Coronary artery (tissue), 2 donors: ENCODE measurements at regions not wholly inside any gene's neighbourhood (a gene's known extent, or its start where the extent isn't known, plus 50 kb on each side); places are given as distances from the start of the nearest gene placed in this dataset.

Source experiments
- DNase-seq: peaks from one replicate; pipeline ENCODE4 v3.0.0-alpha.2; 2017; ENCODE audit warnings: low spot score
- H3K27ac ChIP-seq, 2 donors: fragments of 200-600 bp; sonication (generic); one replicate each; pipeline ENCODE4 v1.5.1; 2016 to 2019
- H3K4me3 ChIP-seq: fragments of 200-600 bp; sonication (generic); 2 replicates; pipeline ENCODE4 v1.5.1; 2016; ENCODE audit warnings: mild to moderate bottlenecking, moderate library complexity
- CTCF ChIP-seq: fragments of 200-600 bp; sonication (generic); IDR thresholded peaks from one replicate; pipeline ENCODE4 v1.5.1; 2019; ENCODE audit warnings: antibody characterized with exemption

DNA sequence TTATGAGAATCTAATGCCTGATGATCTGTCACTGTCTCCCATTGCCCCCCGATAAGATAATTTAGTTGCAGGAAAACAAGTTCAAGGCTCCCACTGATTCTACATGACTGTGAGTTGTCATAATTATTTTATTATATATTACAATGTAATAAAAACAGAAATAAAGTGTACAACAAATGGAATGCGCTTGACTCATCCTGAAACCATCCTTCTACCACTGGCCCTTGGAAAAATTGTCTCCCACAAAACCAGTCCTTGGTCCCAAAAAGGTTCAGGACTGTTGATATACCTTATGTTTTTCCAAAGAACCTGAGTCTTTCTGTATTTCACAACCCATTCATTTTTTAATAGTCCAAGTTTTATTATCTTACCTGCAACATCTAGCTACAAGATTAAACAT, 403.5 kb downstream of the TAF11L14 start:
- no peak for TF ChIP-seq CTCF
- DNase-seq: no peak
- H3K4me3 ChIP-seq: no peak overlapping the region
- H3K27ac ChIP-seq: no peak overlapping the region

GRCh38 chr5:18043344-18043743, 409.1 kb downstream of the TAF11L14 start:
- DNase-seq: no peak
- no peak overlapping the region for H3K27ac ChIP-seq
- no peak for TF ChIP-seq CTCF

GRCh38 chr5:18048449-18048848, 414.2 kb downstream of the TAF11L14 start:
- DNase-seq: no peak
- H3K4me3 ChIP-seq: no peak overlapping the region
- TF ChIP-seq CTCF: no peak
- H3K27ac ChIP-seq: no peak overlapping the region

More at GRCh38 chr5:18043344-18043743, 409.1 kb downstream of the TAF11L14 start:
- H3K4me3 ChIP-seq: no peak overlapping the region

- no peak overlapping the region for H3K27ac ChIP-seq
- H3K4me3 ChIP-seq: no peak overlapping the region
- TF ChIP-seq CTCF: no peak
- no peak for DNase-seq
Observed at GRCh38 chr5:18050345-18050744, 416.1 kb downstream of the TAF11L14 start.

DNA sequence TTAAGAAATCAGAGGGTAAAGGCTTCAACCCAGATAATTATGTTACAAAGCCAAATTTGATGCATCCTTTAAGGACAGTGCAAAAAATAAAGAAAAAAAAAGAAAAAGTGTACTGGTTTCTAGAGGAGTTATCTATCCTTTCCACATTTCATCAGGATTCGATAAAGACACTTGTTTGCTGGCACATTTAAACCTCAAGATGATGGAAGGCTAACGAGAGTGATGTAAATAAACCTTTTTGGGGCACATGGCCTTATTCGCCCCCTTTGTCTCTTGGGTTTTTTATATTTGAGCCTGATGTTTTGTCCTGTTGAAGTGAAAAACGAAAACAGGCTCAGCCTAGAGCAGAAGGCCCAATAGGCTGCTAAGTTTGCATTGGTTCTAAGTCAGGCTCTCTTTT, 416.5 kb downstream of the TAF11L14 start:
- Histone ChIP-seq H3K4me3 (no peak overlapping the region), H3K27ac (no peak overlapping the region)
- TF ChIP-seq CTCF: no peak
- DNase-seq: no peak

GRCh38 chr5:18051953-18052352, 417.7 kb downstream of the TAF11L14 start:
- no peak for TF ChIP-seq CTCF
- no peak overlapping the region for H3K4me3 ChIP-seq
- H3K27ac ChIP-seq: no peak overlapping the region
- DNase-seq: no peak

GRCh38 chr5:18052569-18052968, 418.3 kb downstream of the TAF11L14 start:
- H3K4me3 ChIP-seq: no peak overlapping the region
- H3K27ac ChIP-seq: no peak overlapping the region
- no peak for DNase-seq
- no peak for TF ChIP-seq CTCF
